Prostate gland (tissue), 2 donors: ENCODE measurements at regions not wholly inside any gene's neighbourhood (a gene's known extent, or its start where the extent isn't known, plus 50 kb on each side); places are given as distances from the start of the nearest gene placed in this dataset.

Source experiments
- DNase-seq: peaks from one replicate; pipeline ENCODE4 v3.0.0-alpha.2; 2019; ENCODE audit warnings: low spot score
- H3K27ac ChIP-seq, 2 donors: fragments of 200-600 bp; sonication (generic); 2 replicates each; pipeline ENCODE4 v1.5.1; 2017 to 2019
- H3K27me3 ChIP-seq: fragments of 200-600 bp; sonication (generic); replicated peaks from 2 replicates; pipeline ENCODE4 v1.5.1; 2019; ENCODE audit not compliant: insufficient read depth
- H3K36me3 ChIP-seq, 2 donors: fragments of 200-600 bp; sonication (generic); 1 replicate in 1 of 2; 2 replicates in 1 of 2; pipeline versions ENCODE4 v1.5.1 to v1.8.1; 2017 to 2019
- H3K4me1 ChIP-seq: fragments of 200-600 bp; sonication (generic); replicated peaks from 2 replicates; pipeline ENCODE4 v1.5.1; 2019
- H3K4me3 ChIP-seq, 2 donors: fragments of 200-600 bp; sonication (generic); 2 replicates each; pipeline ENCODE4 v1.5.1; 2017 to 2019
- H3K9me3 ChIP-seq: fragments of 200-600 bp; sonication (generic); 2 replicates; pipeline ENCODE4 v1.5.1; 2017
- POLR2A ChIP-seq: fragments of 450-650 bp; IDR thresholded peaks from one replicate; pipeline ENCODE4 v1.6.1; 2016; ENCODE audit warnings: antibody characterized with exemption, mild to moderate bottlenecking
- POLR2AphosphoS5 ChIP-seq: sonication (generic); formaldehyde crosslinking; IDR thresholded peaks from one replicate; pipeline ENCODE4 v1.6.1; 2017; ENCODE audit warnings: antibody characterized with exemption
- WGBS: methylation state at CpG from one replicate; pipeline ENCODE4 v1.1.5; 2018; 5-methylcytosine and 5-hydroxymethylcytosine counted together
- intact Hi-C: fragments of 100-400 bp; cut with DNase I; formaldehyde crosslinking; loops from one replicate; pipeline ENCODE4 v1.14.2; 2022
- TF ChIP-seq, protein P1 (sequence below), 4 experiments: fragments of 200-600 bp in 2 of 4; fragments of 450-650 bp in 2 of 4; sonication (generic) in 2 of 4; IDR thresholded peaks; 1 replicate in 3 of 4; 2 replicates in 1 of 4; pipeline ENCODE4 v1.5.1; 2016 to 2019; ENCODE audit warnings: antibody characterized with exemption in 4 of 4, mild to moderate bottlenecking in 2 of 4, moderate library complexity in 2 of 4

GRCh38 chr13:54927538-54927937 is 1898.9 kb downstream of the OLFM4 start:
- no peak overlapping the region for H3K4me3 ChIP-seq
- H3K9me3 ChIP-seq, result no peaks in the 10 kb centered on the region
- H3K36me3 ChIP-seq, result no peaks in the 10 kb centered on the region
- no peak for DNase-seq
- H3K4me1 ChIP-seq, result no peaks in the 10 kb centered on the region
- TF ChIP-seq POLR2AphosphoS5, result no peak
- TF ChIP-seq, protein P1, sequence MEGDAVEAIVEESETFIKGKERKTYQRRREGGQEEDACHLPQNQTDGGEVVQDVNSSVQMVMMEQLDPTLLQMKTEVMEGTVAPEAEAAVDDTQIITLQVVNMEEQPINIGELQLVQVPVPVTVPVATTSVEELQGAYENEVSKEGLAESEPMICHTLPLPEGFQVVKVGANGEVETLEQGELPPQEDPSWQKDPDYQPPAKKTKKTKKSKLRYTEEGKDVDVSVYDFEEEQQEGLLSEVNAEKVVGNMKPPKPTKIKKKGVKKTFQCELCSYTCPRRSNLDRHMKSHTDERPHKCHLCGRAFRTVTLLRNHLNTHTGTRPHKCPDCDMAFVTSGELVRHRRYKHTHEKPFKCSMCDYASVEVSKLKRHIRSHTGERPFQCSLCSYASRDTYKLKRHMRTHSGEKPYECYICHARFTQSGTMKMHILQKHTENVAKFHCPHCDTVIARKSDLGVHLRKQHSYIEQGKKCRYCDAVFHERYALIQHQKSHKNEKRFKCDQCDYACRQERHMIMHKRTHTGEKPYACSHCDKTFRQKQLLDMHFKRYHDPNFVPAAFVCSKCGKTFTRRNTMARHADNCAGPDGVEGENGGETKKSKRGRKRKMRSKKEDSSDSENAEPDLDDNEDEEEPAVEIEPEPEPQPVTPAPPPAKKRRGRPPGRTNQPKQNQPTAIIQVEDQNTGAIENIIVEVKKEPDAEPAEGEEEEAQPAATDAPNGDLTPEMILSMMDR (IDR thresholded peaks at IDR 0.05), result no peak
- TF ChIP-seq POLR2A, result no peak
- no peaks in the 10 kb centered on the region for H3K27me3 ChIP-seq
- H3K27ac ChIP-seq, result no peak overlapping the region
- intact Hi-C loops, result no loop called here

GRCh38 chr13:54928071-54928470 is 1899.5 kb downstream of the OLFM4 start:
- no peaks in the 10 kb centered on the region for H3K27me3 ChIP-seq
- H3K4me1 ChIP-seq, result no peaks in the 10 kb centered on the region
- no peaks in the 10 kb centered on the region for H3K36me3 ChIP-seq
- TF ChIP-seq POLR2AphosphoS5 (no peak), POLR2A (no peak)
- H3K9me3 ChIP-seq, result no peaks in the 10 kb centered on the region
- DNase-seq, result no peak
- no peak overlapping the region for H3K27ac ChIP-seq
- H3K4me3 ChIP-seq, result no peak overlapping the region
- intact Hi-C loops, result no loop called here
- 86% methylated on average over 2 of the region's 2 CpGs for WGBS

GRCh38 chr13:54934121-54934520 is 1905.5 kb downstream of the OLFM4 start:
- DNase-seq, result no peak
- intact Hi-C loops, result no loop called here
- H3K36me3 ChIP-seq, result no peaks in the 10 kb centered on the region
- no peaks in the 10 kb centered on the region for H3K27me3 ChIP-seq
- H3K9me3 ChIP-seq, result no peaks in the 10 kb centered on the region
- TF ChIP-seq POLR2A (no peak), POLR2AphosphoS5 (no peak)
- TF ChIP-seq, protein P1 (IDR thresholded peaks at IDR 0.05), result no peak
- 24% methylated on average over 3 of the region's 3 CpGs for WGBS
- no peaks in the 10 kb centered on the region for H3K4me1 ChIP-seq
- no peak overlapping the region for H3K27ac ChIP-seq
- H3K4me3 ChIP-seq, result no peak overlapping the region

DNA sequence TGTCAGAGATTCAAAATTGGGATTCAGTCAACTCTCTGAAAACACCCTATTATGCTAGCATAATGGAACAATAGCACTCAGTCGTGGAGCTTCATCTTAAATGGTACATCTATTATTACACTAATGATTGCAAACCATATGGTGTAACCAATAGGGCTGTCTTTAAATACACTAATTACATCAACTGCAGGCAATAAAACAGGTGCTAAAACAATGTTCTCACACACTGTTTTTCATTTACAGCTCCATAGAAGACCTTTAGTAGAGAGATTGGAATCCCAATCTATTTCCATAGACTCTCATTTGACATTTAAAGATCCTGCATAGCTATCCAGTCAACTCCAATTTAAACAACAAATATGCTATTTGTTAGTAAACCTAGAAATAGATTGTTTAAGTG is 1917.4 kb downstream of the OLFM4 start:
- H3K27me3 ChIP-seq, result no peaks in the 10 kb centered on the region
- no peak overlapping the region for H3K27ac ChIP-seq
- TF ChIP-seq, protein P1 (IDR thresholded peaks at IDR 0.05), result no peak
- no peaks in the 10 kb centered on the region for H3K4me1 ChIP-seq
- intact Hi-C loops, result no loop called here
- H3K36me3 ChIP-seq, result no peaks in the 10 kb centered on the region
- WGBS, result 45% methylated on average over 1 of the region's 1 CpG
- DNase-seq, result no peak
- no peaks in the 10 kb centered on the region for H3K9me3 ChIP-seq
- no peak overlapping the region for H3K4me3 ChIP-seq

GRCh38 chr13:54949735-54950134 is 1921.1 kb downstream of the OLFM4 start:
- no peak for DNase-seq
- Histone ChIP-seq H3K9me3 (no peaks in the 10 kb centered on the region), H3K4me3 (no peak overlapping the region), H3K4me1 (no peaks in the 10 kb centered on the region), H3K27me3 (no peaks in the 10 kb centered on the region), H3K36me3 (no peaks in the 10 kb centered on the region), H3K27ac (no peak overlapping the region)
- intact Hi-C loops, result no loop called here
- TF ChIP-seq, protein P1 (IDR thresholded peaks at IDR 0.05), result no peak
- WGBS, result 60% methylated on average over 4 of the region's 4 CpGs
